GM23248 (cell line): ENCODE measurements at regions not wholly inside any gene's neighbourhood (a gene's known extent, or its start where the extent isn't known, plus 50 kb on each side); places are given as distances from the start of the nearest gene placed in this dataset.
A peak's percentile ranks its signal among the peaks of the same experiment; 100 is the strongest.
"Not testable (repeated sequence)": the region's sequence is repeated elsewhere in the genome, so short reads cannot be mapped to it uniquely, and the experiment has no call there.

Source experiments
- DNase-seq: peaks from one replicate; pipeline ENCODE4 v3.0.0-alpha.2; 2015
- H2AFZ ChIP-seq: fragments of 200-600 bp; sonication (generic); 2 replicates; pipeline ENCODE4 v1.6.1; 2016; ENCODE audit warnings: antibody characterized with exemption
- H3F3A ChIP-seq: fragments of 200-600 bp; sonication (generic); 2 replicates; pipeline ENCODE4 v1.6.1; 2016; ENCODE audit warnings: mild to moderate bottlenecking, antibody characterized with exemption, mixed run types; ENCODE audit not compliant: insufficient read depth
- H3K27ac ChIP-seq: fragments of 200-600 bp; sonication (generic); 2 replicates; pipeline ENCODE4 v1.5.1; 2016; ENCODE audit warnings: mild to moderate bottlenecking
- H3K27me3 ChIP-seq: fragments of 200-600 bp; sonication (generic); replicated peaks from 2 replicates; pipeline ENCODE4 v1.6.1; 2016; ENCODE audit warnings: mild to moderate bottlenecking; ENCODE audit not compliant: insufficient read depth
- H3K36me3 ChIP-seq: fragments of 200-600 bp; sonication (generic); 2 replicates; pipeline ENCODE4 v1.6.1; 2016; ENCODE audit warnings: low read depth, mild to moderate bottlenecking
- H3K4me1 ChIP-seq: fragments of 200-600 bp; sonication (generic); 2 replicates; pipeline ENCODE4 v1.6.1; 2016; ENCODE audit warnings: mild to moderate bottlenecking; ENCODE audit not compliant: insufficient read depth
- H3K4me2 ChIP-seq: fragments of 200-600 bp; sonication (generic); one replicate; pipeline ENCODE4 v1.6.1; 2016; ENCODE audit warnings: mild to moderate bottlenecking; ENCODE audit not compliant: unreplicated experiment
- H3K4me3 ChIP-seq: fragments of 200-600 bp; sonication (generic); 2 replicates; pipeline ENCODE4 v1.5.1; 2016; ENCODE audit warnings: mild to moderate bottlenecking
- H3K79me2 ChIP-seq: fragments of 200-600 bp; sonication (generic); 2 replicates; pipeline ENCODE4 v1.6.1; 2016; ENCODE audit warnings: mild to moderate bottlenecking; ENCODE audit not compliant: insufficient read depth
- H3K9ac ChIP-seq: fragments of 200-600 bp; sonication (generic); 2 replicates; pipeline ENCODE4 v1.6.1; 2016; ENCODE audit warnings: mild to moderate bottlenecking
- H3K9me2 ChIP-seq: fragments of 200-600 bp; sonication (generic); 2 replicates; pipeline ENCODE4 v1.6.1; 2016; ENCODE audit warnings: mixed run types, mild to moderate bottlenecking, moderate library complexity; ENCODE audit not compliant: insufficient read depth
- H3K9me3 ChIP-seq: fragments of 200-600 bp; sonication (generic); one replicate; pipeline ENCODE4 v1.6.1; 2017; ENCODE audit warnings: low read depth
- H4K20me1 ChIP-seq: fragments of 200-600 bp; sonication (generic); 2 replicates; pipeline ENCODE4 v1.6.0; 2016; ENCODE audit not compliant: insufficient read depth
- EZH2 ChIP-seq: fragments of 200-600 bp; sonication (generic); IDR thresholded peaks from 2 replicates; pipeline ENCODE4 v1.6.1; 2018; ENCODE audit warnings: antibody characterized with exemption, mild to moderate bottlenecking; ENCODE audit not compliant: insufficient read depth, poor library complexity, severe bottlenecking
- EZH2phosphoT487 ChIP-seq: fragments of 200-600 bp; sonication (generic); IDR thresholded peaks from 2 replicates; pipeline ENCODE4 v1.6.1; 2018; ENCODE audit warnings: antibody characterized with exemption, moderate library complexity, mild to moderate bottlenecking, low read depth; ENCODE audit not compliant: insufficient read depth
- WGBS, 2 experiments: methylation state at CpG; one replicate each; pipeline ENCODE4 v1.1.6; 2015 to 2017; ENCODE audit warnings: low lambda C conversion rate in 2 of 2, low coverage in 1 of 2; ENCODE audit errors: missing lambda C conversion rate in 2 of 2; 5-methylcytosine and 5-hydroxymethylcytosine counted together
- in situ Hi-C: fragments of 300-500 bp; cut with MboI; formaldehyde crosslinking; loops from 2 replicates; pipeline ENCODE4 v1.15.0; 2020

GRCh38 chr12:96085475-96085874, 50.1 kb upstream of the LTA4H start:
- no peak overlapping the region for H3K9ac ChIP-seq
- WGBS, 2 experiments = 94 to 100% methylated on average over 1 of the region's 1 CpG
- no peak overlapping the region for H2AFZ ChIP-seq
- no peaks in the 10 kb centered on the region for H3K4me1 ChIP-seq
- H3K79me2 ChIP-seq = no peaks in the 10 kb centered on the region
- TF ChIP-seq EZH2 = no peak
- no peak for TF ChIP-seq EZH2phosphoT487
- H4K20me1 ChIP-seq = no peaks in the 10 kb centered on the region
- no peaks in the 10 kb centered on the region for H3K27me3 ChIP-seq
- H3K4me3 ChIP-seq = no peak overlapping the region
- H3K36me3 ChIP-seq = no peaks in the 10 kb centered on the region
- H3K9me3 ChIP-seq = no peaks in the 10 kb centered on the region
- in situ Hi-C loops = no loop called here
- H3K9me2 ChIP-seq = no peaks in the 10 kb centered on the region
- H3F3A ChIP-seq = no peaks in the 10 kb centered on the region
- H3K4me2 ChIP-seq = no peak overlapping the region
- no peak overlapping the region for H3K27ac ChIP-seq
- no peak for DNase-seq

GRCh38 chr12:96086190-96086589, 50.8 kb upstream of the LTA4H start:
- in situ Hi-C loops, H3K4me1 ChIP-seq, H3K9ac ChIP-seq, DNase-seq, H3K9me3 ChIP-seq, H3F3A ChIP-seq, H3K4me3 ChIP-seq, H3K27me3 ChIP-seq, H3K36me3 ChIP-seq, H3K4me2 ChIP-seq, H4K20me1 ChIP-seq, H2AFZ ChIP-seq, H3K79me2 ChIP-seq, H3K9me2 ChIP-seq, H3K27ac ChIP-seq: not testable (repeated sequence)

GRCh38 chr12:96091833-96092232, 56.4 kb upstream of the LTA4H start:
- Histone ChIP-seq H3F3A (no peaks in the 10 kb centered on the region), H2AFZ (no peak overlapping the region), H3K27me3 (no peaks in the 10 kb centered on the region), H3K9me2 (no peaks in the 10 kb centered on the region), H3K9ac (no peak overlapping the region), H3K9me3 (no peaks in the 10 kb centered on the region), H4K20me1 (no peaks in the 10 kb centered on the region), H3K36me3 (no peaks in the 10 kb centered on the region), H3K79me2 (no peaks in the 10 kb centered on the region), H3K27ac (no peak overlapping the region), H3K4me1 (no peaks in the 10 kb centered on the region), H3K4me3 (no peak overlapping the region), H3K4me2 (no peak overlapping the region)
- in situ Hi-C loops = no loop called here
- 74 to 78% methylated on average over 1 of the region's 1 CpG for WGBS, 2 experiments
- DNase-seq = no peak
- TF ChIP-seq EZH2phosphoT487 = no peak
- no peak for TF ChIP-seq EZH2

- Histone ChIP-seq H3K36me3 (no peaks in the 10 kb centered on the region), H3K4me2 (no peak overlapping the region), H2AFZ (no peak overlapping the region), H3K27me3 (no peaks in the 10 kb centered on the region), H3K9me3 (no peaks in the 10 kb centered on the region), H3K9ac (no peak overlapping the region), H4K20me1 (no peaks in the 10 kb centered on the region), H3K4me3 (no peak overlapping the region), H3K9me2 (no peaks in the 10 kb centered on the region), H3K4me1 (no peaks in the 10 kb centered on the region), H3K27ac (no peak overlapping the region), H3F3A (no peaks in the 10 kb centered on the region), H3K79me2 (no peaks in the 10 kb centered on the region)
- 55 to 62% methylated on average over 6 of the region's 6 CpGs for whole genome bisulfite sequencing, 2 experiments
- DNase-seq = no peak
- in situ Hi-C loops = no loop called here
- TF ChIP-seq EZH2phosphoT487 (no peak), EZH2 (no peak)
Measured at GRCh38 chr12:96093543-96094196, 58.3 kb upstream of the LTA4H start.

GRCh38 chr12:96094201-96094600, 58.8 kb upstream of the LTA4H start:
- 25 to 33% methylated on average over 4 of the region's 4 CpGs for WGBS, 2 experiments
- Histone ChIP-seq H3K4me3 (no peak overlapping the region), H3K79me2 (no peaks in the 10 kb centered on the region), H3K9me2 (no peaks in the 10 kb centered on the region), H3K27me3 (no peaks in the 10 kb centered on the region), H3K27ac (no peak overlapping the region), H3K36me3 (no peaks in the 10 kb centered on the region), H3K4me1 (no peaks in the 10 kb centered on the region), H2AFZ (no peak overlapping the region), H3K4me2 (no peak overlapping the region), H4K20me1 (no peaks in the 10 kb centered on the region), H3F3A (no peaks in the 10 kb centered on the region), H3K9ac (no peak overlapping the region), H3K9me3 (no peaks in the 10 kb centered on the region)
- DNase-seq = peak; percentile 40
- TF ChIP-seq EZH2phosphoT487 = no peak
- TF ChIP-seq EZH2 = no peak
- in situ Hi-C loops = no loop called here
